GM13977 (cell line): ENCODE measurements at regions not wholly inside any gene's neighbourhood (a gene's known extent, or its start where the extent isn't known, plus 50 kb on each side); places are given as distances from the start of the nearest gene placed in this dataset.

Experiments used
- DNase-seq: peaks from one replicate; pipeline ENCODE4 v3.0.0; 2012; ENCODE audit warnings: low spot score
- in situ Hi-C: fragments of 300-500 bp; cut with MboI; formaldehyde crosslinking; loops from one replicate; pipeline ENCODE4 v1.12.0; 2022; ENCODE audit warnings: low sequenced_read_pairs, low pct_unique_long_range_greater_than_20kb, mixed read lengths, inconsistent platforms; ENCODE audit not compliant: unreplicated experiment
- TF ChIP-seq, protein P1 (sequence below): IDR thresholded peaks from 2 replicates; pipeline ENCODE4 v1.5.1; 2012; ENCODE audit warnings: mild to moderate bottlenecking, control low read depth; ENCODE audit not compliant: insufficient read depth; ENCODE audit errors: extremely low read depth, missing control alignments

DNA sequence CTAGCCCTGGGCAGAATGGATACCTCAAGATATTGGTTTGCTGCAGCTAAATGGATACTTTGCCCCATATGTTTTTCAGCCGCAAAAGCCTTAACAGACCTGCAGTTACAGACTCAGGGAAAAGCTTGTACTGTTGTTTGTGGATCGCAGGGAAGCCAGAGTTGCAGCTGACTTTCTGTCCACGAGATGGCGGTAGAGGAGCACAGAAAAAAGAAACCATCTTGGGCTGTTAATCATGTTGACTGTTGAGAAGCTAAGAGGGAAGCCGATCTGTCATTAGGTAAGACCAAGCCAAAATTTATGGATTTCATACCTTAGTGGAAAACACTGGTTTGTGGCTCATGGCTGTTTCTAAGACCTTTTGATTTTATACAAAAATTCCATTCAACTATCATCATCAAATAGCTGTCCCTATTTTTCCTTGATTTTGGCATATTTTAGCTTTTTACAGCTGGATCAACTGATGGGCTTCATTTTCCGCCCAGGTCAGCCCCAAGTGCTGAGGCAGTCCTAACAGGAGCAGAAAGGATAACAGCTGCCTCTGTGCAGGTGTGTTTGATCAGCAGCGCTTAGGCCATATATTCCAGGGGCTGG lies 205.7 kb upstream of the ZPLD1 start:
- TF ChIP-seq, protein P1, sequence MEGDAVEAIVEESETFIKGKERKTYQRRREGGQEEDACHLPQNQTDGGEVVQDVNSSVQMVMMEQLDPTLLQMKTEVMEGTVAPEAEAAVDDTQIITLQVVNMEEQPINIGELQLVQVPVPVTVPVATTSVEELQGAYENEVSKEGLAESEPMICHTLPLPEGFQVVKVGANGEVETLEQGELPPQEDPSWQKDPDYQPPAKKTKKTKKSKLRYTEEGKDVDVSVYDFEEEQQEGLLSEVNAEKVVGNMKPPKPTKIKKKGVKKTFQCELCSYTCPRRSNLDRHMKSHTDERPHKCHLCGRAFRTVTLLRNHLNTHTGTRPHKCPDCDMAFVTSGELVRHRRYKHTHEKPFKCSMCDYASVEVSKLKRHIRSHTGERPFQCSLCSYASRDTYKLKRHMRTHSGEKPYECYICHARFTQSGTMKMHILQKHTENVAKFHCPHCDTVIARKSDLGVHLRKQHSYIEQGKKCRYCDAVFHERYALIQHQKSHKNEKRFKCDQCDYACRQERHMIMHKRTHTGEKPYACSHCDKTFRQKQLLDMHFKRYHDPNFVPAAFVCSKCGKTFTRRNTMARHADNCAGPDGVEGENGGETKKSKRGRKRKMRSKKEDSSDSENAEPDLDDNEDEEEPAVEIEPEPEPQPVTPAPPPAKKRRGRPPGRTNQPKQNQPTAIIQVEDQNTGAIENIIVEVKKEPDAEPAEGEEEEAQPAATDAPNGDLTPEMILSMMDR: peak; percentile 92
- DNase-seq: peak; percentile 28
- in situ Hi-C loops: loop anchor here (5.0 to 10.0 kb wide), 3 partner anchors 303 to 544 kb away; partner anchors contain the start of gene RPL24

DNA sequence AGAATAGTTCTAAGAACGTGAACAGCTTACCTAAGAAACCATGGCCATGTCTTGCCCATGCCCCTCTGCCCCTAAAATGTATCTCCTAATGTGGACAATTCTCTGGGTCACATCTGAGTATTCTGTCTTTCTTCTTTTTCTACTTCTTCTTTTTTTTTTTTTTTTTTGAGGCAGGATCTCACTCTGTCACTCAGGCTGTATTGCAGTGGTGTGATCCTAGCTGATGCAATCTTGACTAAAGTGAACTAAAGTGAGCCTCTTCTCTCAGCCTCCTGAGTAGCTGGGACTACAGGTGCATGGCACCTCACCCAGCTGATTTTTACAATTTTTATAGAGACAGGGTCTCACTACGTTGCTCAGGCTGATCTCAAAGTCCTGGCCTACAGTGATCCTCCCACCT lies 204.8 kb upstream of the ZPLD1 start:
- no peak for DNase-seq
- TF ChIP-seq, protein P1: no peak
- in situ Hi-C loops: no loop called here

DNA sequence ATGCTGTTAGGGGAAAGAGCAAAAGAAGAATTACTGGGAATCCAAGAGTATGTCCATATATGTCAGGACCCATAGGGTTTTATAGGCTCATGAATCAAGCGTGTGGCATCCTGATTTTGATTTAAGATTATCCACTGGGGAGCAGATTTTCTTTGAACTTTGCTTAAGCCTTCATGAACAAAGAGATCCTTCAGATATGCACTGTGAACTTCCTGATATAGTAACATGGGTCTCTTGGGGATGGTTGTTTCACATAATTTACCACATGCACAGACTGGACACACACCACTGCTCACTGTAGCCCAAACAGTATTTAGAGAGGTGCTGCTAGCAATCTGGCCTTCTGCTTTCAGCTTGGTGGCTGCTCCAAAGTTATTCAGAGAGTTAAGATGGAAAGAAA lies 200.9 kb upstream of the ZPLD1 start:
- TF ChIP-seq, protein P1: no peak
- DNase-seq: no peak

DNA sequence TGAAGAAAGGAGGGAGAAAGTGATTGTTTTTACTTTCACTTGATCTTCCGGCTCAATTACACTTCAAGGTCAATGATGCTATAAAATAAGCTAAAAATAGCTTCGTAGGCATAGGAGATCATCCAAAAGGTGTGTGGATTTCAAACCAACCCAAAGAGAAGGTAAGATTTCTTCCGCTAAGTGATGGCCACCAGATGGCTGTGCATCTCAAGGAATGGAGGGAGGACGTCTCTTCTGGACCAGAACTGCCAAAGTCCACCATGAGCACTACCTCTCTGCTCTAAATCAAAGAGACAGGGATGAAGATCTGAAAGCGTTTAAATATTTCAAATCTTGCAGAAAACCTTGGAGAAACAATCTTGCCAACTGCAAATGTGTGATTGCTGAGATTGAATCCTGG lies 199.1 kb upstream of the ZPLD1 start:
- in situ Hi-C loops: no loop called here
- TF ChIP-seq, protein P1: peak; percentile 23
- DNase-seq: no peak

More for the DNA sequence above, 200.9 kb upstream of the ZPLD1 start:
- in situ Hi-C loops: no loop called here

DNA sequence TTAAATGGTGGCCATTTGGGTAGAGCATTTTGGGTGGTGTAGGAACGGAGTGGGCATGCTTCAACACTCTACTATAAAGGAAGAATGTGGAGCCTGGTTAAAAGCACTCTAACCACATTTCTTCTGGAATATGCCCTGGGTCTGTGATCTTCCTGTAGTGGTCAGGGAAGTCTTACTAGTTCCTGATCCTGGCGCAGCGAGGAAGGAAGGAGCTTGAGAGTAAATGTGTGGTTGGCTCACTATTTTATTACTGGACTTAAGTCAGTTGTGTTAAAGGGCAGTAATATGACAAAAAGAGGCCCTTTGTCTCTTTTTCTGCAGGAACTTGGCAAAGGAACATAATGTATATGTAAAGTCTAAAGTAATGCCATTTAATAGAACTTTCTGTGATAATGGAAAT lies 197.6 kb upstream of the ZPLD1 start:
- TF ChIP-seq, protein P1: no peak
- in situ Hi-C loops: no loop called here
- no peak for DNase-seq

DNA sequence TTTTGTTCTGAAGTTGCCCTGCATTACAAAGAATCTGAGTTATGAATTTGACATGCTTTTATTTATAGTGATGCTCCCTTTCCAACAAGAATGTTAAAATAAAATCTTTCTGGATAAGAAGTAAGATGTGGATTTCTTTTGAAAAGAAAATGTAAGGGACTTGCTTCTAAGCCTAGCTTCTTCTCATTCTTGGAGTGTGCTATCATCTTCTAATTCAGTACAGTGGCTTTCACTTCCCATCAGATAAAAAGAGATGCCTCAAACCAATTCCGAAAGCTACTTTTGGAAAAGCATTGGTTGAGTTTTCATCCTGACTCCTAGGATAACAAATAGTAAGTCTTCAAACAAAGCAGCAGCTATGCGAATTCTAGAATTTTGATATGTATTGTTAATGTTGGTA lies 197.0 kb upstream of the ZPLD1 start:
- no peak for DNase-seq
- in situ Hi-C loops: no loop called here
- TF ChIP-seq, protein P1: no peak
